ENCODE measurements at regions not wholly inside any gene's neighbourhood (a gene's known extent, or its start where the extent isn't known, plus 50 kb on each side); places are given as distances from the start of the nearest gene placed in this dataset.
A peak's percentile ranks its signal among the peaks of the same experiment; 100 is the strongest.

DNA sequence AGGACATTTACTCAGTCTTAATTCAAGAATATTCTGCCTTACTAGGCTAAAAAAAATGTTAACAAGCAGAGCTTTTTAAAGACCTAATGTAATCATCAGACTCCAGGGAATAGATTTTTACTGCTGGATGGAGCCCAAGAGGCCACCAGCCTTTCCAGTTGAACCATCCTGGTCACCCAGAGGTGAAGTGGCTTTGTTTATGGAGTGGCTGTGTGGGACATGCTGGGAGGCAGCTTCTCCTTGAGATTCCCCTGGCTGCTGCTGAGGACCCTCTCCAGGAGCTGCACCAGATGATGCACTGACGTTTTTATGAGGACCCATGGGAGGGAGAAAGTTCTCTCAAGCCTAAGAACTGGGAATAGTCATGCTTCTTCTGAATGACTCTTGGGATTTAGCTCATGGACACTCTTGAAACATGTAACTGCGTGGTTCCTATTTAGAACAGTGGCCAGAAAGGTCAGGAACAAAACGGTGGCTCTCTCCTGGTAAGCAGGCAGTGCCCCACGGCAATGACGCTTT is 205.9 kb upstream of the MIR17HG start:
- DNase-seq: no peak

DNA sequence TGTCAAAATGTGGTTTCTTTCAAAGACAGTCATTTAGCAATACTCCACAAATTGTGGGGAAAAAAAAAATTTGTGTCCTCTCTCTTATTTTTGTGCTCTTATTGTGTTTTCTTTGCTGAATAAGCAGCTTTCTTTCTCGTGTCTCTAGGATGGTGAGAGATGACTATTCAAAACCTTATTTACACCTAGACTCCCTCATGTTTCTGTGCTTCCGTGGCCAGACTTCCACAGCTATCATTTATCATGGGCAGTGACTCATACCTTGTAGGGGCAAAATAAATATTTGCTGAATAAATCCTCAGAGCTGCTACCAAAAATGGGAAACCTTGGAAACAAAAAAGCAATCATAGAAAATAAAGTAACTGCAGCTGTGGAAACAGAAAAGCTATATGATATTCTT is 204.9 kb upstream of the MIR17HG start:
- DNase-seq: peak; percentile 74

DNA sequence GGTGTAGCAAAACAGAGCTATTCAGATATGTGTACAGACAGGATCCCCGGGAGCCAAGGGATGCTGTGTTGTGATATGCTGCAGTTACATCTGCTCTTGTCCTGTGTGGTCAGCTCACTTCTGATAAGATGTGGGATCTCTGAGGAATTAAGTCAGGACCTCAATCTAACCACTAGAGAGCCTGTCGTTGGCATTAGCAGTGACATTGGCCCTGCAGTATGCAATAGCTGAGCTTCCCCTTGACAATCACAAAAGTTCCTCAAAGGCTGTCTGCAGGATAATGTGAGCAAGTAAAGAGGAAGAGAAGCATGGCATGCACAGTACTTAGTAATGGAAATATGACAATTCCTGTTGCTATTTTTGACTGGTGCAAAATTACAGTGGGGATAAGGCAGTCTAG is 203.4 kb upstream of the MIR17HG start:
- DNase-seq: no peak

DNA sequence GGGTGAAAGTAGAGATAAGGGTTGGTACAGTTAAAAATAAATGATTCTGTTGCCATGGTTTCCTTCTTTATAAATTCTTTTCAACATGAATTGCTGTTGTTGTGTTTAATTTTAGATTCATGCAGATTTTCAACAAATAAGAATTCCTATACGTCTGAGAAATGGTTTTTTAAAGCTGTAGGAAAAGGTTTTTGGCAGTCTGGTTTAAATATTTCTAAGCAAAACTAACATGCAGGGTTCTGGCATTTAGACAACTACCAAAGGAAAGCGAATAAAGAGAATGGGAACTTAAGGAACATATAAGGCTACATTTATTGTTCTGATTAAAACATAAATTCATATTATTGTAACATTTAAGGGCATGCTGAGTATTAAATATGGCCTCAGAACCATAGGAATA is 203.0 kb upstream of the MIR17HG start:
- no peak for DNase-seq

DNA sequence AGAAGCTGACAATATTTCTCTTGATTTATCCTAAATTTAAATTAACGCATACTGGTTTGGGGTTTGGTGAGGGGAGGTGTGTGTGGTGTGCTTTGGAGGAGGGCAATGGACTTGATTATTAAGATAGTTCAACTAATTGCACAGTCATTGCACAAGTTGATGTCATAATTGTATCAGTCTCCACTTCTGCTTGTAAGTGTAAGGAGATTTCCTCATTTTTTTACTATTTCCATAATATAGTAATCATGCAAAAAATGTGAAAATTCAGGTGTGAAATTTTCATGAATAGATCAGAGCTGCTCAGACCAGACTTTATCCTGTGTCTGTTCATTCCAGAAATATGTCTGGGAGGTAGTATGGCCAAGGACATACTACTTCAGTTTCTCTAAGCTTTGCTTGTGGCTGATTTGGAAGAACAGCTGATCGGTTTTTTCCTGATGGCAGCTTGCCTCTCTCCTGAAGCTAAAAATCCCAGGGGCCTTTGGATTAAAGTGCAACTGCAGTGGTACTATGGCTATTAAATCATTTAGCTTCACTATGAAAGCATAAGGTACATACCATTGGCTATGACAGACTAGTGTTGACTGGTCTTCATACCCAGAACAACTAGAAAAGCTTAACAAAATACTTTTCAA is 201.8 kb upstream of the MIR17HG start:
- no peak for DNase-seq

DNA sequence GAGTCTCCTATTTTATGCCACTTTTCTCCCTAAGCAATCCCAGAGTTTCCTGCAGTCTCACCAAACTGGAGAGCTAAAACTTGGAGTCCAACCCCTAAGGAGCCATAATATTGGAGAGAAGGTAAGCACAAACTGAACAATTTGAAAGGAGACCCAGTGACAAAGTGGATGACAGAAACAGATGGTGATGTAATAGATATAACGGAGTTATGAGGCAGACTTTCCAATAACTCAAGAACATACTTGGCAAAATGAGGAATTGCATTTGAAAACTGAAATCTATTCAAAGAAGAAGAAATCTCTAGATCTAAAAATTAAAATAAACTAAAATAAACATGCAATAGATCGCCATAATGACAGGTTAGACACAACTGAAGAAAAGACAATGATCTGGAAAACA is 200.9 kb upstream of the MIR17HG start:
- DNase-seq: no peak

DNA sequence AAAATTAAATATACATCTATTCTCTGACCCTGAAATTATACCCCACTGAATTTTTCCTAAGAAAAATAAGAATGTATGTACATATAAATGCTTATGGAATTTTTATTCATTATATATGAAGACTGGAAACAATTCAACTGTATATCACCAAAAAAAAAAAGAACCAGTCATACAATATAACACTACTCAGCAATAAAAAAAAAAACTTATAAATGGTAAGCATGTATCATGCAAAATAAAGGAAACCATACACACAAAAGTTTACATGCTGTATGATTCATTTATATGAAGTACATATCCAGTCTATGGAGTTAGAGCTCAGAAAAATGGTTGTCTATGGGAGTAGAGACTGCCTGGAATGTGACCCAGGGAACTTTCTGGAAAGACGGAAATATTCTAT is 199.4 kb upstream of the MIR17HG start:
- no peak for DNase-seq

DNA sequence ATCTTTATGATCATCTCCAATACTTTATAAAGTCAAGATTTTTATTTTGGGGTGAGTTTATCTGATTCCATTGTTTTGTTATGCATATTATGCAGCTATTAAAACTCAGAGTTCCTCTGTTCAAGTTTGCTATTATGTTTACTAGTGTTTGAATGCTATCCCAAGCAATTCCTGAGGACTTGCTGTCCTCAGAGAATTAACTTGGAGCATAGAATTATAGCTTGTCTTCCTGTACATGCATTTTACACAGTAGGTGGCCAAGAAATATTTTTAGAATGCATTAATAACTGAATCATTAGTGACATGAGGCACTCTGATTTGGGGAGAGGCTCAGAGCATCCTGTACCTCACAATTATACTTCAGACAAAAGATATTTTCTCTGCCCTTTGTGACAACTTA is 195.6 kb upstream of the MIR17HG start:
- no peak for DNase-seq

DNA sequence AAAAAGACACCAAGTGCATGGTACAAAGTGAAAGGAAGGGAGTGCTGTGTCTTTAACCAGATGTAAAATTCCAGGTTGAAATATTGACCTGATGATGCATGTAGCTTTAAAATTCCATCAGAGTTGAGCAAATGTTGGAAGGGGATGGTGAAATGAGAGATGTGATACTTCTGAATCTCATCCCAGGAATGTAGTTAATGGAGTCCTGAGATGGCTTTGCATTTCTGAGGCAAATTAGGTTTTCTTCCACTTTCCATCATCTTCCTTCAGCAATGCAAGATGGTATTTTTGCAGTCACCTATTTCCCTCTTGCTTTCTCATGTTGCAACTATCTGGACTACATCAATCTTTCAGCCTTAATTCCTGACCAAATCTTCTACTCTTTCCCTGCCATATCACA is 194.1 kb upstream of the MIR17HG start:
- DNase-seq: no peak

DNA sequence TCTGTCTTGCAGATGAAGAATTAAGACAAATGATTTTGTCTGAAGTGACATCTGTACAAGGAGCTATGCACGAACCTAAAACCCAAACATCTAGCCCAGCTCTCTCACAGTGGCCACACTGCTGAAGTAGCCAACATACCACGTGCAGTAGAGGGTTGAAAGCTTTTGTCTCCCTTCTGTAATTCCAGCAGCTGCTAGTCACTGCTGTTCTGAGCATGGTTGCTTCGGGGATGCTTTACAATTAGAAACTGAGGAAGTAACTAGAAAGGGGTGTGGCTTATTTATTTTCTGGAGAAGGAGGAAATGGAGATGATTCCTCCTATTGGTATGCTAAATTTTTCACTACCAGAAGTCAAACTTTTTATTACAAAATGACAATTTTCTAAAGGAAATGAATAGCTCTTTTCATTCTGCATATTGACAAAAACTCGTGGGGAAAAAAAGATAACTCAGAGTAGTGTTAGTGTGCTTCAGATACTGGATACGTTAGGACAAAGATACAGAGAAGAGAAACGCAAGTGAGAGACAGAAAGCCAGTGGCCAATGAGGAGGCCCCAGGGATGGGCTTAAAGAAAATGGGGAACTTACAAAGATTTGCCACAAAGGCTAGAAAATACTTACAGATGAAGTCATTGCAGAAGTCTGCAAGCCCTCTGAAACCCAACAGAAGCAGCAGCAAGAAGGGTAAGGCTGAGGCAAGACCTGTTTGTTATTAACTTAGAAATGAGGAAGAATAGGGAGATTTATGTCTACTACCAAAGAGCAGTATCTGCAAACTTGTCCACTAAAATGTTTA is 192.7 kb upstream of the MIR17HG start:
- DNase-seq: no peak

DNA sequence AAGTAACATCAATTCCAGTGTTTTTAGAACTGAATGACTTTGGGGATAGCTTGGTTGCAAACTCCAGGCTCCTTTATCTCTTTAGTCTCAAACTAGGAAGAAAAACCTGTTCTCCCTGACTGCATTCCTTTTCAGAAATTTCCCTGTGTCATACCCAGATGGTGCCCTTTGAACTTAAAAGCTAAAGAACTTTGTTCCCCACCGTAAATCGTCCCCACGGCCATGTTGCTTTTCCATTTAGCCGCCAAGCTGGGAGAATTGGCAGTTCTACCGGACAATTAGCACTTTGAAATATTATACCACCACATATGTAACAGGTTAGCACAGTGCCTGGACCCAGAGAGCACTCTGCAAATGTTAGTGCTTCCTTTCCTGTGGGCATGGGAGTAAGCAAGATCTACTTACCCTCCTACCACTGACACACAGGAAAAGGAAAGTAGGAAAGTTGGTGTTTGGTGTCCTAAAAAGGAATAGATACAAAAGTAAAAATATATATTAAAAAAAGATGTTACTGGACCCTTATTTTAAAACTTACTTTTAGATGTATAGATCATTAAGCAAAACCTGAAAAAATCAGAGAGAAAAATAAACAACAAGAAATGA is 191.9 kb upstream of the MIR17HG start:
- DNase-seq: no peak

DNA sequence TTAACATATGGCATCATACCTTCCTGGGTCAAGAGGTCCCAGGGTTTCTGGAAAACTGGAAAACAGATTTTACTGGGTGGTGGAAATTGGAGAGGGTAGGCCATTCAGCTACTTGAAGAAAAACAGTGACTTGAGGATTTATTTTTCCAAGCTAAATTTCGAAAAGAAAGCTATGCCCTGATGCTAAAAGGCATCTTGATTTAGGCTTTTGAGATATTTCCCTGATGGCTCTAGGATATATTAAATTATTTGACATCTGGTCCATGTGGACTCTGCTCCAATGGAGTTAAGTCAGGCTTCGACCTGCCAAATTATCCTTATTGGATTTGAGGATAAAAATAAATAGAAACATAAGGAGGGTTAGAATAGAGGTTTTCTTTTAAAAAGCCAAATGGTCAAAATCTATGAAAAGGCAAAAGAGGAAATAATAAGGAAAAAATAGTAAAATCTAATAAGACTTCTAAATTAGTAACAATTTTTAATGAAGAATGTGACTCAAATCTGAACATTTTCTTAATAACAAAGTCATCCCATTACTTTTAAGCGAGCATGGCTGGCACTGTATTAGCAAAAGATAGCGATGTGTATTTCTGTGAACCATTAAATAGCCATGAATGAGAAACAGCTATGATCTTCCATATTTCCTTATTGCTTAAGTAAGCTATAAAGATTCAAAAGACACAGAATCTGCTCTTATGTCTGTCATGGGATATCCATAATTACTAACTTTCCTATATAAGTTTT is 190.0 kb upstream of the MIR17HG start:
- no peak for DNase-seq

DNA sequence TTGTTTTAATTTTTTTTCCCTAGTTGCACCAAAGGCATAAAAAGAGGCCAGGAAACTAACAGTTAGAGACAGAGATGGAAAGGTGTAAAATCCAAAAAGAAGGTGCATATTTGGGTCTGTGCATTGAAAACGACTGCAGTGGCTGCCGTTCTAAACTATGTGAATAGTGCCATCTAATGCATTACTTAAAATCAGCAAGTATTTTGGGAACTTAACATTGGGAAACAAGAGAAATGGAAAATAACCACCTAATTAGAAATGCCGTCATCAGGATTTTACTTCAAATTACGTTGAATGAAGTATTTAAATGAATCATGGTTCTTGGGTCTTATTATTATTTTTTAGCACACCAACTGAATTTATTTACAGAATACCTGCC is 189.5 kb upstream of the MIR17HG start:
- no peak for DNase-seq

DNA sequence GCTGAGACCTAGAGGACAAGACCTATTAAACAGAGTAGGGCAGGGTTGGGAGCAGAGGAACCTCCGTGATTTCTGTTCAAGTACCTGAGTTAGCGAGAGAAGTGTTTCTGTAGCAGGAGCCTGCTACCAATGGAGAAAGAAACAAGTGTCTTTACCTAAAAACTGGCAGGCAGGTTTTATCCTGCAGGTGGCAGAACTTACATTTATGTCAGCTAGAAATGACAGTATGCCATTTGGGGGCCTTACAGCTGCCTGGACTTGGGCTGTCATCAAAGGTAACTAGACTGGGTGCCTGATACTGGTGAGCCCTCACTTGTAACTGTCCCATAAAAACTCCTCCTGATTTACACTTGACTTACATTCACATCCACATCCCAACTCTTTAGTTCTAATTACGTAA is 185.3 kb upstream of the MIR17HG start:
- DNase-seq: no peak

DNA sequence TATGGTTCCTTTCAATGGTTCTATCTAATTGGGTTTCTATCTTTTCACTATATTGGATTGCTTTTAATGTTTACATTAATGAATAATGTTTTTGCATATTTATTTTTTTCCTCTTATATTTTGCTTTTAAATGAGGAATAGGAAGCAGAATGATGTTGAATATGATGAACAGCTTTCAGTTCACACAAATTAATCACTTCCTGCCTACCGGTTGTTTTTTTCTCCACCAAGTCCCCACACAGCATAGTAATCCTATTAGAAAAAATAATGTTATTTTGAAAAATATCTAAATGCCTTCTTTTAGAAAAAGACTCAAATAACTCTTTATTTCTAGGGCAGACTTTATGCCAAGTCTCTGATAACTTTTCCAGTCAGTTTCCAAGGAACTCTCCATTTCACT is 184.9 kb upstream of the MIR17HG start:
- DNase-seq: no peak

DNA sequence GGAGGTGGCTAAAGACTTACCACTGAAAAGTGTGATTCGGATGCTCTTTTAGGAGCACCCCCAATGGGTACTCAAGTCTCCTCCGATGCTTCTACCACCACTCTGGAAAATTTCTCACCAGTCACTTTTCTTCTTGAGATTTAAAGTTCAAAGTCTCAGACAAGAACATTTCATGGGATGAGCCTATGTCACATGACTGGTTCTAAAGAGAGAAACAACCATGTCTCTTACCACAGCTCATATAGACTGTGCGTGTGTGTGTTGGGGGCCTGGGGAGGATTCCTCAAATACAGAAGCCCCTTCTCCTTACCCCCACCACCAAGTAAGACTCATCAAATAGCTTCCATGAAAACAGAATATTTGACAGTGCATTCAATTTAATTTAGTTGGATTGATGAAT is 181.7 kb upstream of the MIR17HG start:
- no peak for DNase-seq

DNA sequence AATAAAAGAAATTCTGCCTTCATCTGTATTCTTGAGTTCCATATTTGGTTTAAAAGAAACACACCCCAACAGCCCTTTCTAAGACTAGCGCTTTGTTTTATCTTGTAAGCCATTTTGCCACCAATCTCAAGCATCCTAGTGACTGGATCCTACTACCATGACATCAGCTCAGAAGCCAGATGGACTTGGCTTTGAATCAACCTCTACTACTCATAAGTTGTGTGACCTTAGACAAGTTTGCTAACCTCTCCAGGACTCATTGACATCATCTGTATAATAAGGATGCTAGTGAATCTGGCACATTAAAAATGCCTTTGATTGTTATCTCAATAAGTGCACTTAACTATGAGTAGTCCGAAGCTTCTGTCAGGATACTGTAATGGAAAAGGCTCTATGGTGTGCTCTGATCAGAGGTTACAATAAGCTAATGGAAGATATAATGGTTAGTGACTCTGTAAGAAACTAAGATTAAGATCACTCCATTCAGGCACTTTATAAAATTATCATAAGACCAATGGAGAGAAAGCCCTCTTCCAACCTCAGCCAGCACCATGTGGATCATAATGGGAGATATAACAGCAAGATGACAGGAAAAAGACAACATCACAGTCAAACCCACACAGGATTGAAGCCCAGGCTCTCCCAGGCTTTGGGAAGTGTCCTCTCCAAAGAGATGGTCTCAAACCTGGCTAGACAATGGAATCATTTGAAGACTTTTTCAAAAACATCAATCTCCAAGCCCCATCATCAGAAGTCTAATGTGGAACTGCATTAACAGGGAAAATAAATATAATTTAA is 180.6 kb upstream of the MIR17HG start:
- no peak for DNase-seq

DNA sequence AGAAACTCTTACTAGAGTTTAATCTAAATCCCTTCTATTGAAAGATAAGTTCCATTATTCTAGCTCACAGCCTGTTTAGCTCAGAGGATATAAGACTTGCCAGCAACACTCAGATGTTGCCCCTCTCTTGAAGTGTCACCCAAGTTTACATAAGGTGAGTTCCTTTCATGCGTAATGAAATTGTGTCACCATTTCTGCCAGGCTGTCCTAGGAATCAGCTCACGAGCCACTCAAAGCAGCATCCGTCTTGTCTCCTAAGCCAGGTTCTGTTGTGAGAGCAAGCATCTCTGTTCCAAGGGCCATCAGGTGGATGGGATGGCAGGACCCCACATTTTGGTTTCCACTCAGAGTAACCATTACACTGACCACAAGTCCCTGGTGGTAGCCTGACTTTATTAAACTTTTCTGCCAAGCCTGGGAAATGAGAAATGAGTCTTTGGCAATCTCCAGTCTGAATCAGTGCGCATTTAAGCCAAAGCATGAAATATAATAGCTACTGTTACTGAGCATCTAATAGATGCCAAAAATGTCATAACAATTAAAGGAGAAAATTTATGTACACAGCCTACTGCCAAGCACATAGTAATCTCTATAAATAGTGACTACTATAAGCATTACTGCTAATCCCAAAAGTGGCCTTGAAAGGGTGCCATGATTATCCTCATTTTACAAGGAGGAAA is 179.6 kb upstream of the MIR17HG start:
- DNase-seq: no peak

DNA sequence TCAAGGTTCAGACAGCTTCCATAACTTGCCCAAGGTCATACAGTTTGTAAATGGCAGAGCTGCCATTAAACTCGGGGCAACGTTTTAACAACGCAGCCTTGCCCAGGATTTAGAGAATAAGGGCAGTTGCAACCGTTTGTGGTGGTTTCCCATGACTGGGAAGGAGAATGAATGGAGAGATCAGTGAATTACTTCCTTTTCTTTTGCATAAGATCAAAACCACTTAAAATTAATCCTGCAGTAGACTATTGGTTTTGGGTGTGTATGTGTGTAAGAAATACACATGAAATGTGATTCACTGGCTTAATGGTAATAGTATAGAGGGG is 179.1 kb upstream of the MIR17HG start:
- no peak for DNase-seq

DNA sequence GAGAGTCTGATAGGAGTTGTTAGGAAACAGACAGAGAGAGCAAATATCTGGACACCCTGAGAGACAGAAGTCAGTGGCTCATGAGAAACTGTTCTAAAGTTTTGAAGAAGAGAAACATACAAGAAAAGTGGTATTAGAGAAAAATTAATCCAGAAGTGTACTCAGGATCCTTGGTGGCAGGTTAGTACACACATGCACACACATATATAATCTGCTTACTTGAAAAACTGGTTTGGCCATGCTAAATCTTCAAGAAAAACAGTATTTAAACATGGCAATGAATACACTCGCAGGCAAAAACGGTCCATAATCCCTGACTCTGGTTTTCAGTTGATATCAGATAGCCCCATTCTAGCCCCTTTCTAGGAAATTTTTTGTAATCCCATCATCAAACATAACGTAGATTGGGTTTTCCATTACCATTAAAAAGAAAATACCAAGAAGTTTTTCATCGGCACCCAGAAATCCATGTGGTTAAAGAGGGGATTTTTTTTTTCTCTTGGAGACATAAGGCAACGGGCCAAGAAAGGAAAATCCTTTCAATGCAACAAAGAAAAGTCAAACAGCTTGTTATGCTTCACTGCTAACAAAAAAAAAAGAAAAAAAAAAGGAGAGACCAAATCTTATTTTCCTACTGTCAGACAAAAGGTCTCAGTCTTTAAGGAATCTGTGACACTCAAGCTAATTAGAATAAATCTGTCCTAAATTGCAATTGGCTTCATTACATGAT is 178.0 kb upstream of the MIR17HG start:
- DNase-seq: no peak

DNA sequence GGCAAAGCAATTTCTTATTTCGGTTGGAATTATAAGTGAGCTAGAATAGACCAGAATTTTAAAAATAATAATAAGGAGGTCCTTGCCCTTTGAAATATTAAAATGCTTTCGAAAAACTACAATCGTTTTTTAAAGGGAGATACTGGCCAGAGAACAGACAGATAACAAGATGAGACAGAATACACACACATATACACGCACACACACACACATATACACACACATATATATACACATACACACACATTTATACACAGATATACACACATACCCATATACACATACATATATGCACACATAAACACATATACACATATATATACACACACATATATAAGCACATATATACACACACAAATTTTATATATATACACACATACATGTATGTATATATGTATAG is 175.3 kb upstream of the MIR17HG start:
- DNase-seq: no peak
